GM19193 (cell line): ENCODE measurements at regions not wholly inside any gene's neighbourhood (a gene's known extent, or its start where the extent isn't known, plus 50 kb on each side); places are given as distances from the start of the nearest gene placed in this dataset.

Experiments used
- POLR2A ChIP-seq: IDR thresholded peaks from 4 replicates; pipeline ENCODE4 v1.6.1; 2011; ENCODE audit not compliant: insufficient read depth, insufficient read length; ENCODE audit errors: extremely low read depth

GRCh38 chr3:177882124-177882648, 654.0 kb upstream of the KCNMB2 start:
- no peak for TF ChIP-seq POLR2A

- no peak for TF ChIP-seq POLR2A
These were observed 653.1 kb upstream of the KCNMB2 start for GRCh38 chr3:177883091-177883490.

DNA sequence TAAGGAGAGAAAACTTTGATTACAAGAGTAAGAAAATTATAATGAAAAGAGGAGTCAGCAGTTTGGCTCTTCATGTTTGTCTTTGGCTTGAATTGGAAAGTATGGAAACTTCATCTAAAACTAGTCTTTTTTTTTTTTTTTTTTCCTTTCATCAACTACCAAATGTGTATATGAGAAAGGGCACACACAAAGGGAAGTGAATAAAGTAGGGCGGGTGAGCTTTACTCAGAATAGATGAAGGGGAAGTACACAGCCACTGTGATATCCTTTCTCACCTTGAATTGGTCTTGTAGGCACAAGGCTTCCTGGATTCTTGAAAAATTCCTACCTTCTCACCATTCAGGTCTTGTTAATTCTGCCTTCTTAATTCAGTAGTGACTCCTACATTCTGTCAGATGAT, 652.3 kb upstream of the KCNMB2 start:
- no peak for TF ChIP-seq POLR2A

DNA sequence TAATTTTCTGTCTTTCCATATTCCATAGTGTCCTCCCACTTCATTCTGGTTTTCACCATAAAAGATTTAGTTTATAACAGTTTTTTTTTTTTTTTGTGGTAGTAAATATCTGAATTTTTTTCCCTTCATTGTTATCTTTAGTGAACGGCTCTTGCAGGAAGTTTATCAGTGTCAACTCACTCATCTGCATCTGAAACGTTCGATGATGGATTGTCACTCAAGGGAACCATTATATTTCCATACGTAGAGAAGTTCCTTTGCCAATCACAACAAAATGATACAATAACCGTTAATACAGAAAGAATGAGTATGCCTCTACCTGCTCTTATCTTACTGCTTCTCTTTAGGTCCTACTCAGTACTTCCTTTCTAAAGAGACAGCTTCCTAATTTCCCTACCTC, 651.2 kb upstream of the KCNMB2 start:
- TF ChIP-seq POLR2A, result no peak

GRCh38 chr3:177886501-177886900, 649.7 kb upstream of the KCNMB2 start:
- TF ChIP-seq POLR2A, result no peak

GRCh38 chr3:177887475-177887874, 648.8 kb upstream of the KCNMB2 start:
- TF ChIP-seq POLR2A, result no peak

DNA sequence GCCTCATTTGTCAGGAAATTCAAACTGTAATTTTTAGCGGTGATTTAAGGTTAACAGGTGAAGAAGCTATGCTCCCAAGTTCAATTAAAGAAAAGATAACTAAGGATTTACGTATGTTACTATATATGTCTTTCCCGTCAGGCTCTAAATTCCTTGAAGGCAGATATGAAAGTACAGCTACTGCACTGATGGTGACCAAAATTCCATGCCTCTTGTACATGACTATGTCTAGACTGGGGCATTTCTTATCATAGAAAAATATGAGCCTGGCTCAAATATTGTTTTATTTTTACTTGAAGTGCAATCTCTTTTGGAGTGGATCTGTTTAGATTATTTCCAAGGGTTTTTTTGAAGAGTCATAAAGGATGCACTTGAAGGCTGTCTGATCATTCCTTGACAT, 647.1 kb upstream of the KCNMB2 start:
- no peak for TF ChIP-seq POLR2A

GRCh38 chr3:177889652-177890358, 646.4 kb upstream of the KCNMB2 start:
- TF ChIP-seq POLR2A, result no peak

- no peak for TF ChIP-seq POLR2A
These were observed 645.9 kb upstream of the KCNMB2 start for GRCh38 chr3:177890359-177890683.

DNA sequence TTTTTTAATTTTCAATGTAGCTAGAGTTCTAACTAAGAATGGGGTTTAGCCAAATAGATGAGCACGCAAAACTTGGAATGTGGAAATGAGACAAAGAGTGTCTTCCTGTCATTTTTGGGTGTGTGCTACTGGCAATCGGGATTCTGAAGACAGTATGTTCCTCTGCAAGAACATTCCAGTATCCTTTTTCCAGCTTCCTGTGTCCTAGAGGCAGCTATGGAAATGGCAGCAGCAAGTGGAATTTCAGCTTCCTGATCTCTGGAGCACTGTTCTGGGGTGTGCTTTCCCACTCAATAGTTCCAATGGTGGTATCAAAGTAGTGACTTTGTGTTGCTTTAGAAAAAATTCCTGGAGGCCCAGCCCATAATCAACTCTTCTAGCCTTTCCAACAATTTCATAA, 642.9 kb upstream of the KCNMB2 start:
- no peak for TF ChIP-seq POLR2A

DNA sequence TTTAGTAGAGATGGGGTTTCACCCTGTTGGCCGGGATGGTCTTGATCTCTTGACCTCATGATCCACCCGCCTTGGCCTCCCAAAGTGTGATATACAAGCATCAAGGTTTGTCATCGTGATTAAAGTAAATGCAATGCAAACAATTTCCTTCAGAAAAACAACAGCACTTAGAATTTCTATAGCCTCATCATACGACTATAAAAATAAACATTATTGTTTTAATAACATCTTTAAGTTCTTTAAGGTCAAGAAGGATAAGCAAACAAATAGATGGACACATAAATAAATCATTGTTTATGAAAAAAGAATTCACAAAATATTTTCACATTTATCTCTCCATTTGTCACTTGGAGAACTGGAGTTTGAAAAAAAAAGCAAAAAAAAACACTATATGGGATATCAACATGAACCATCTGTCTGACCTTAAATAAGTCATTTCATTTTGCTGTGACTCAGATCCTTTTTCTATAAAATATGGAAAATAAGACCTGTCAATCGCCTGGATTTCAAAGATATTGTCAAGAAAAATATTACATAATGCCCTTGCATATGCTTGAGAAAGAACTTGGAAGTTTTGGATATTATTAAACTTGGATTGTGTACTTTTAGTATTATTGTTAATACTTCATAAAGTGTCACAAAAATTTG, 642.0 kb upstream of the KCNMB2 start:
- TF ChIP-seq POLR2A, result no peak

- TF ChIP-seq POLR2A, result no peak
These were observed 638.1 kb upstream of the KCNMB2 start for GRCh38 chr3:177898185-177898584.

DNA sequence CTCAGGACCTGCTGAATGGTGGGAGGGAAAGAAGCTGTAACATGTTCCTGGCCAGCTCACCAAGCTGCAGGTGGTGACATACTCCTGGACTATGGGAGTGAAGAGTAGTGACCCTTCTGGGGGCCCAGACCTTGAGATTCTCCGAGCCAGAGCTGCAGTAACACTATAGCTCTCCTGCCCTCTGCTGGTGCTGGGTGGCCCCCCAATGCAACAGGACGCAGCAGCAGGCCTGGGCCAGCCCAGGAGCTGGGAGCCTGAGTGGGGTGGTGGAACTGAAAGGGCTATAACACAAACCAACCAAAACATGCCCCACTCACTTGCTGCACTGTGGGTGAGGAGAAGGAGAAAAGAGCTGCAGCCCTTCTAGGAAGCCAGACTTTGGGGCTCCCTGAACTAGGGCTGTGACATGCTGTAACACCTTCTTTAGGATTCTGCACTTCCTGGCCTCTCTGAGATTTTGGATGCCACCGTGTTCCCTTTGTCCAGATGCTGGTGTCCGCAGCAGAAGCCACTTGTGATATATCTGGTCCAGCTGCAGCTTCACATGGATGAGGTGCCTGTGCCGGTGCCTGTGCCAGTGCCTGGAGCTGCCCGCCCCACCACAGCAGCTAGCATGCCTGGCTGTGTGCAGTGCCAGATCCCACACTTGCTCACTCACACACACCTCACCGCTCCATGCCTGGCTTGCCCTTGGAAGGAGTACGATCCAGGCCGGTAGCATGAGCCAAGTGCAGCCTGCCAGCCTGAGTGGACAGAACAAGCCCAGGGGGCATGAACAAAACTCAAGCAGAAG, 636.8 kb upstream of the KCNMB2 start:
- TF ChIP-seq POLR2A, result no peak

DNA sequence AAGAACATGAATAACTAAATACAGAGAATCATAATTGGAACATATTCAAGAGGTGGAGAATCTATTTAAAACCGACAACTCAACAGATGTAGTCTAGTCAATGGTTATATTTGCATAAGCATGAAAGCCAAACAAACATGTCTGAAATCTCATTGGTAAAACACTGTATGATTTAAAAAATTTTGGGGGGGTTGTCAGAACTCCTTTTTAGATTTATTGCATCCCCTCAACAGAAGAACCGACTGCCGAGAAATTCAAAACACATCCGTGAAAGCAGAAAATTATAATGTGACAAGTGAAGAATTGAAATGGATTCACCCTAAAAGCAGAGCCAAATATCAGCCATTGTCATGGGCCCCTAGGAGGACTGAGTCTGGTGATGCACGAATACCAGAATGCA, 633.4 kb upstream of the KCNMB2 start:
- no peak for TF ChIP-seq POLR2A

GRCh38 chr3:177904621-177905020, 631.6 kb upstream of the KCNMB2 start:
- no peak for TF ChIP-seq POLR2A

DNA sequence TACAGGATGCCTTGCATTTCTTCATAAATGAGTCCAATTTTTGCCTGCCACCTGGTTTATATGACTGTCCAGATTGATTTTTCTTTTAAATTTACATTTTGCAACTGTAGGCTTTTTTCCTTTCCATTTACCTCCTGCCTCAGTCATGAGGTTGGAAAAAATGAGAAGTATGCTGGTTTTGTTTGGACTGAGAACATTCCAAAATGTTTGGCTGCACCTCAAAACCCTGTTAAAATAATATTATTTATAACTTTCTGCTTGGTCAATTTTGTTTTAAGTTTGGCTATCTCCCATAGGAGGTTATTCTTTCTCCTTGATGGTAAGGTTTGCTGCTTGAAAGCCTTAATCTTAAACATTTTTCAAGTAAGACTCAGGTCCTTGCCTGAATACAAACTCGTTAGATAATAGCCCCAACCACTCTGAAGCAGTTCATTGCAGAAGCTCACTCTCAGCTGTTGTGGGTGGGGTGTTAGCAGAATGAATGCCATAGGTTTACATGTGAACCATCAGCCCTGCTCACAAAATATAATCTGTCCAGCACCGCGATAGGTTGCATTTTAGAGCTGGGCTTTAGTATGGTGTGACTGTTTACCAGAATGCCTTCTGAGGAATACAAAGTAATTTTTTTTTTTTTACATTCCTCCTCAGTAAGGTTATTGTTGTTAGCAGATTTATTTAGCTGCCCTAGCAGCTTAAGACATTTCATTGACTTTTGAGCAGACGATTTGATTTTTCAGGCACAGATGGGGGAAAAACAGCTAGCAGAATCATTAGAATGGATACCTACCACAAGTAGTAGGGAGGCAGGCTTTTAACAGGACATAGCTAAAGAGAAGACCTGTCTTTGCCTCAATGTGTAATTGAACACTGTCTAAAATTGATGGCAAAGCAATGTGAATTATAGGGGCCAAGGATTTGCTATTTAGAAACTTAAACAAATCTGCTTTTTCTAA, 630.8 kb upstream of the KCNMB2 start:
- no peak for TF ChIP-seq POLR2A

DNA sequence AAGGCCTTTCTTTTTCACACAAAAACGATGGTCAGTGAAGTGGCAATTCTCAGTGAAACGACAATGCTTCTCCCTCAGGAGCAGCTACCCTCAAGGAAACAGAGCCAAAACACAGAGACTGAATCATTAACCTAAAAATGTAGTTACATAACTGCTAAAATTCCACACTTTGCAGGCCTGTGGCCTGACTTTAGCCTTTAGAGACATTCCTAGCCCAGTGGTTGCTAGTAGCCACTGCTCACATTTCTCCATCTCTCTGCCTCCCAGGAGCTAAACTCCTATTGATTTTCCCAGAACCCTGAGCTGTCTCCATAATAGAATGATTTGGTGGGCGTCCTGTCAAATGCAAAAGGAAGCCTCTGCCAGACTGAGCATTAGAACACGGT, 630.1 kb upstream of the KCNMB2 start:
- TF ChIP-seq POLR2A, result no peak
